GM21825 (cell line): ENCODE measurements at regions not wholly inside any gene's neighbourhood (a gene's known extent, or its start where the extent isn't known, plus 50 kb on each side); places are given as distances from the start of the nearest gene placed in this dataset.

ENCODE experiments used
- ATAC-seq: cut with Tn5 transposase; IDR thresholded peaks from one replicate; pipeline ENCODE4 v1.9.1; 2021; ENCODE audit warnings: mild to moderate bottlenecking, moderate library complexity; ENCODE audit not compliant: unreplicated experiment

- no peak for ATAC-seq
Observed at GRCh38 chr5:61735531-61735930, 403.5 kb downstream of the ZSWIM6 start.

GRCh38 chr5:61735995-61736394 lies 403.9 kb downstream of the ZSWIM6 start:
- ATAC-seq, result no peak

- ATAC-seq, result no peak
Observed at GRCh38 chr5:61737301-61737963, 405.4 kb downstream of the ZSWIM6 start.

GRCh38 chr5:61737964-61738340 lies 405.9 kb downstream of the ZSWIM6 start:
- ATAC-seq, result no peak

GRCh38 chr5:61738446-61738845 lies 406.4 kb downstream of the ZSWIM6 start:
- no peak for ATAC-seq

- ATAC-seq, result no peak
Observed at GRCh38 chr5:61744690-61745619, 412.9 kb downstream of the ZSWIM6 start.

GRCh38 chr5:61746831-61747575 lies 414.9 kb downstream of the ZSWIM6 start:
- no peak for ATAC-seq

- ATAC-seq, result no peak
Observed at GRCh38 chr5:61748121-61748520, 416.1 kb downstream of the ZSWIM6 start.

- ATAC-seq, result no peak
Observed at GRCh38 chr5:61748651-61749050, 416.6 kb downstream of the ZSWIM6 start.

- ATAC-seq, result no peak
Observed at GRCh38 chr5:61752588-61752987, 420.5 kb downstream of the ZSWIM6 start.

- ATAC-seq, result no peak
Observed at GRCh38 chr5:61754792-61755191, 422.7 kb downstream of the ZSWIM6 start.

- no peak for ATAC-seq
Observed at GRCh38 chr5:61755726-61756222, 423.7 kb downstream of the ZSWIM6 start.

GRCh38 chr5:61758711-61759110 lies 426.7 kb downstream of the ZSWIM6 start:
- ATAC-seq, result no peak

- ATAC-seq, result no peak
Observed at GRCh38 chr5:61765471-61765870, 433.4 kb downstream of the ZSWIM6 start.

GRCh38 chr5:61766141-61766540 lies 434.1 kb downstream of the ZSWIM6 start:
- ATAC-seq, result no peak

GRCh38 chr5:61767231-61768080 lies 435.4 kb downstream of the ZSWIM6 start:
- ATAC-seq, result no peak

GRCh38 chr5:61768692-61769281 lies 436.7 kb downstream of the ZSWIM6 start:
- ATAC-seq, result peak; percentile 93

GRCh38 chr5:61771062-61771461 lies 439.0 kb downstream of the ZSWIM6 start:
- ATAC-seq, result no peak

GRCh38 chr5:61771808-61772207 lies 439.8 kb downstream of the ZSWIM6 start:
- ATAC-seq, result no peak

GRCh38 chr5:61775901-61776300 lies 443.8 kb downstream of the ZSWIM6 start:
- no peak for ATAC-seq
